ENCODE measurements at regions not wholly inside any gene's neighbourhood (a gene's known extent, or its start where the extent isn't known, plus 50 kb on each side); places are given as distances from the start of the nearest gene placed in this dataset.

DNA sequence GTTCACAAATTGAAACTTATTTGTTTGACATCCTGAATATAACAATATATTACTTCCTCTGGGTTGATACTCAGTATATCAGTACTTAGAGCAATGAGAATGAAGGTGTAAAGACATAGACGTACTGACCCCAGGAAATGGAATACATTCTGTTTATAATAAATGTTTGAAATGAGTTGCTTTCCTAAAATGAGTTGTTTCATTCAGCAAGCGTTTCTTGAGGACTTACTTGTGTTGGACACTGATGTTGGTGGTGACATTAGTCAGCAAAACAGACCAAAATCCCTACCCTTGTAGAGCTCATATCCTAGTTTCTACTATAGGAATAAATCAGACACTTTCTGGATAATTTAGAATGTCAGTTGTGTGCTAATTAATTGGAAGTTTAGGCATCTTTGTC, 184.3 kb downstream of the ZDHHC21 start:
- ATAC-seq (peak; percentile 57), FAIRE-seq (no peak), DNase-seq (ENCODE audit: extremely low read depth in 1 of 4, low spot score in 3 of 4) (no peak)
- H2AFZ ChIP-seq (ENCODE audit: low read depth, low read length) = peak overlapping the region; percentile 48
- H3K4me2 ChIP-seq (ENCODE audit: insufficient read depth, low read length) = no peak overlapping the region
- no peak overlapping the region for H3K4me3 ChIP-seq
- intact Hi-C loops (cut with micrococcal nuclease) (no loop called here), in situ Hi-C loops (cut with MboI) (no loop called here)
- ChIA-PET POLR2A (interaction anchor here (0.6 to 0.8 kb wide), 3 partner anchors 10 to 23 kb away, joined by 3 to 4 read pairs (median 3); no protein-coding TSS in a partner anchor), CTCF (ENCODE audit: low intra/inter-chr PET ratio) (no interaction called here)
- peak; percentile 68 for TF ChIP-seq ZNF316 (IDR thresholded peaks at IDR 0.05)
- TF ChIP-seq NFE2 (IDR thresholded peaks at IDR 0.05; ENCODE audit: low read depth) = peak; percentile 64
- TF ChIP-seq MAFF (IDR thresholded peaks at IDR 0.05; ENCODE audit: low read length) = peak; percentile 9; the same call in 1 of the 2 replicates
- no peak for TF ChIP-seq NBN (IDR thresholded peaks at IDR 0.05; ENCODE audit: low read depth)
- TF ChIP-seq MAFK (IDR thresholded peaks at IDR 0.05; ENCODE audit: low read length) = 0 out of 2 replicates have a peak, but pooled peaks have one; percentile 24
- TF ChIP-seq L3MBTL2 (IDR thresholded peaks at IDR 0.05) = no peak
- no peak for TF ChIP-seq USF1 (CRISPR knock-in tag; IDR thresholded peaks at IDR 0.05)
- no peak for TF ChIP-seq ARID2 (IDR thresholded peaks at IDR 0.05)
- 0 out of 2 replicates have a peak, but pooled peaks have one; percentile 19 for TF ChIP-seq MAFG (tag; conservative IDR thresholded peaks at IDR 0.05)
- no peaks in the 10 kb centered on the region for H3K27me3 ChIP-seq (ENCODE audit: control insufficient read depth in 2 of 2, insufficient read depth in 2 of 2, low read length in 2 of 2)
- H3K9me1 ChIP-seq (ENCODE audit: control insufficient read depth, insufficient read depth, low read length) = no peaks in the 10 kb centered on the region
- no peaks in the 10 kb centered on the region for H3K9me3 ChIP-seq (replicated peaks; ENCODE audit: control insufficient read depth, insufficient read depth, low read depth, low read length)
- no peaks in the 10 kb centered on the region for H3K79me2 ChIP-seq (ENCODE audit: control insufficient read depth, insufficient read depth, low read length)
- BruUV-seq (replicated peaks) = no TSS peak
- H3K4me1 ChIP-seq (replicated peaks in 1 of 2; ENCODE audit: control insufficient read depth in 2 of 2, insufficient read depth in 2 of 2, low read length in 2 of 2) = peaks cover 0 to 21% of the 10 kb centered on the region in 2 experiments; a peak in 3 of 5 replicates
- WGBS (ENCODE audit: insufficient coverage, low coverage, missing lambda C conversion rate) = 17% methylated on average over 2 of the region's 2 CpGs
- H4K20me1 ChIP-seq (replicated peaks; ENCODE audit: control insufficient read depth, insufficient read depth, low read length) = no peaks in the 10 kb centered on the region
- H3K27ac ChIP-seq (ENCODE audit: extremely low read depth, low read depth, low read length) = peak overlapping the region; percentile 20; the same call in 1 of the 3 replicates
- no peaks in the 10 kb centered on the region for H3K36me3 ChIP-seq (ENCODE audit: control insufficient read depth, insufficient read depth, low read length)
- H3K9ac ChIP-seq (ENCODE audit: insufficient read depth in 1 of 2, low read depth in 2 of 2, low read length in 2 of 2) = no peak overlapping the region; a peak in 1 of 4 replicates

Data from K562 (cell line).